ENCODE measurements at regions not wholly inside any gene's neighbourhood (a gene's known extent, or its start where the extent isn't known, plus 50 kb on each side); places are given as distances from the start of the nearest gene placed in this dataset.
"Not testable (repeated sequence)": the region's sequence is repeated elsewhere in the genome, so short reads cannot be mapped to it uniquely, and the experiment has no call there.

GRCh38 chr18:76618721-76619120, 123.7 kb upstream of the ZNF516 start:
- WGBS (ENCODE audit: extremely low coverage, insufficient coverage, low lambda C conversion rate): no CpG with 5 or more reads among the region's 2 CpGs
- Histone ChIP-seq H3K4me1 (ENCODE audit: control insufficient read depth, low read depth, low read length) (peaks cover 9% of the 10 kb centered on the region), H2BK15ac (replicated peaks; ENCODE audit: low read depth) (no peak overlapping the region), H4K5ac (ENCODE audit: low read length) (no peak overlapping the region), H3K56ac (ENCODE audit: low read length) (no peak overlapping the region), H2BK5ac (ENCODE audit: low read length) (no peak overlapping the region), H4K8ac (ENCODE audit: low read depth, low read length) (no peak overlapping the region), H3K4ac (ENCODE audit: low read depth, low read length) (no peak overlapping the region), H3K79me1 (ENCODE audit: low read length) (no peaks in the 10 kb centered on the region), H3K79me2 (ENCODE audit: control insufficient read depth, insufficient read depth, low read length) (no peaks in the 10 kb centered on the region), H3K27me3 (ENCODE audit: insufficient read depth, low read length, poor library complexity) (no peaks in the 10 kb centered on the region), H3K4me2 (ENCODE audit: low read length) (no peak overlapping the region), H2BK120ac (ENCODE audit: low read depth, low read length) (no peak overlapping the region), H3K23ac (ENCODE audit: low read length) (no peak overlapping the region), H2AK5ac (ENCODE audit: low read length) (no peak overlapping the region), H3K18ac (ENCODE audit: low read length) (no peak overlapping the region), H3K27ac (ENCODE audit: low read depth, low read length) (no peak overlapping the region), H3K4me3 (ENCODE audit: low read length) (no peak overlapping the region), H3K9ac (ENCODE audit: low read length) (no peak overlapping the region), H3K36me3 (ENCODE audit: control insufficient read depth, insufficient read depth, low read length) (no peaks in the 10 kb centered on the region)
- DNase-seq: no peak

- Histone ChIP-seq H3K4ac (ENCODE audit: low read depth, low read length) (no peak overlapping the region), H3K4me1 (ENCODE audit: control insufficient read depth, low read depth, low read length) (peaks cover 9% of the 10 kb centered on the region), H3K4me3 (ENCODE audit: low read length) (no peak overlapping the region), H3K27me3 (ENCODE audit: insufficient read depth, low read length, poor library complexity) (no peaks in the 10 kb centered on the region), H2BK5ac (ENCODE audit: low read length) (no peak overlapping the region), H2BK15ac (replicated peaks; ENCODE audit: low read depth) (no peak overlapping the region), H3K79me2 (ENCODE audit: control insufficient read depth, insufficient read depth, low read length) (no peaks in the 10 kb centered on the region), H2BK120ac (ENCODE audit: low read depth, low read length) (no peak overlapping the region), H3K56ac (ENCODE audit: low read length) (no peak overlapping the region), H3K36me3 (ENCODE audit: control insufficient read depth, insufficient read depth, low read length) (no peaks in the 10 kb centered on the region), H3K18ac (ENCODE audit: low read length) (no peak overlapping the region), H3K9ac (ENCODE audit: low read length) (no peak overlapping the region), H4K5ac (ENCODE audit: low read length) (no peak overlapping the region), H2AK5ac (ENCODE audit: low read length) (no peak overlapping the region), H3K79me1 (ENCODE audit: low read length) (no peaks in the 10 kb centered on the region), H3K4me2 (ENCODE audit: low read length) (no peak overlapping the region), H4K8ac (ENCODE audit: low read depth, low read length) (no peak overlapping the region), H3K23ac (ENCODE audit: low read length) (no peak overlapping the region), H3K27ac (ENCODE audit: low read depth, low read length) (no peak overlapping the region)
- no peak for DNase-seq
- no CpG with 5 or more reads among the region's 7 CpGs for WGBS (ENCODE audit: extremely low coverage, insufficient coverage, low lambda C conversion rate)
These were observed 121.3 kb upstream of the ZNF516 start for GRCh38 chr18:76616373-76616772.

- no CpG with 5 or more reads among the region's 17 CpGs for WGBS (ENCODE audit: extremely low coverage, insufficient coverage, low lambda C conversion rate)
These were observed 120.2 kb upstream of the ZNF516 start for GRCh38 chr18:76615065-76615733.

GRCh38 chr18:76613755-76614120, 118.7 kb upstream of the ZNF516 start:
- no peak overlapping the region for H4K5ac ChIP-seq (ENCODE audit: low read length)
- no peak overlapping the region for H3K56ac ChIP-seq (ENCODE audit: low read length)
- H3K79me2 ChIP-seq (ENCODE audit: control insufficient read depth, insufficient read depth, low read length): no peaks in the 10 kb centered on the region
- no peaks in the 10 kb centered on the region for H3K79me1 ChIP-seq (ENCODE audit: low read length)
- H3K9ac ChIP-seq (ENCODE audit: low read length): no peak overlapping the region
- H3K4me1 ChIP-seq (ENCODE audit: control insufficient read depth, low read depth, low read length): no peaks in the 10 kb centered on the region
- H2AK5ac ChIP-seq (ENCODE audit: low read length): no peak overlapping the region
- H2BK5ac ChIP-seq (ENCODE audit: low read length): no peak overlapping the region
- no peak overlapping the region for H3K23ac ChIP-seq (ENCODE audit: low read length)
- no peak overlapping the region for H3K4ac ChIP-seq (ENCODE audit: low read depth, low read length)
- no peak overlapping the region for H3K4me3 ChIP-seq (ENCODE audit: low read length)
- no peak overlapping the region for H3K27ac ChIP-seq (ENCODE audit: low read depth, low read length)
- H2BK15ac ChIP-seq (replicated peaks; ENCODE audit: low read depth): no peak overlapping the region
- no peak for DNase-seq
- no peak overlapping the region for H3K4me2 ChIP-seq (ENCODE audit: low read length)
- no CpG with 5 or more reads among the region's 25 CpGs for WGBS (ENCODE audit: extremely low coverage, insufficient coverage, low lambda C conversion rate)
- no peak overlapping the region for H2BK120ac ChIP-seq (ENCODE audit: low read depth, low read length)
- no peak overlapping the region for H4K8ac ChIP-seq (ENCODE audit: low read depth, low read length)
- no peaks in the 10 kb centered on the region for H3K27me3 ChIP-seq (ENCODE audit: insufficient read depth, low read length, poor library complexity)
- H3K18ac ChIP-seq (ENCODE audit: low read length): no peak overlapping the region
- H3K36me3 ChIP-seq (ENCODE audit: control insufficient read depth, insufficient read depth, low read length): no peaks in the 10 kb centered on the region

More at GRCh38 chr18:76615065-76615733, 120.2 kb upstream of the ZNF516 start:
- Histone ChIP-seq H3K4me3 (ENCODE audit: low read length) (no peak overlapping the region), H3K18ac (ENCODE audit: low read length) (no peak overlapping the region), H3K56ac (ENCODE audit: low read length) (no peak overlapping the region), H3K27ac (ENCODE audit: low read depth, low read length) (no peak overlapping the region), H3K36me3 (ENCODE audit: control insufficient read depth, insufficient read depth, low read length) (no peaks in the 10 kb centered on the region), H3K27me3 (ENCODE audit: insufficient read depth, low read length, poor library complexity) (no peaks in the 10 kb centered on the region), H3K79me1 (ENCODE audit: low read length) (no peaks in the 10 kb centered on the region), H4K5ac (ENCODE audit: low read length) (no peak overlapping the region), H2BK15ac (replicated peaks; ENCODE audit: low read depth) (no peak overlapping the region), H2BK5ac (ENCODE audit: low read length) (no peak overlapping the region), H3K4me2 (ENCODE audit: low read length) (no peak overlapping the region), H3K79me2 (ENCODE audit: control insufficient read depth, insufficient read depth, low read length) (no peaks in the 10 kb centered on the region), H4K8ac (ENCODE audit: low read depth, low read length) (no peak overlapping the region), H3K4me1 (ENCODE audit: control insufficient read depth, low read depth, low read length) (peaks cover 5% of the 10 kb centered on the region), H3K4ac (ENCODE audit: low read depth, low read length) (no peak overlapping the region), H3K23ac (ENCODE audit: low read length) (no peak overlapping the region), H3K9ac (ENCODE audit: low read length) (no peak overlapping the region), H2BK120ac (ENCODE audit: low read depth, low read length) (no peak overlapping the region), H2AK5ac (ENCODE audit: low read length) (no peak overlapping the region)
- no peak for DNase-seq

- no peak overlapping the region for H3K27ac ChIP-seq (ENCODE audit: low read depth, low read length)
- H2BK120ac ChIP-seq (ENCODE audit: low read depth, low read length): no peak overlapping the region
- WGBS (ENCODE audit: extremely low coverage, insufficient coverage, low lambda C conversion rate): no CpG with 5 or more reads among the region's 16 CpGs
These were observed 118.2 kb upstream of the ZNF516 start for GRCh38 chr18:76613053-76613754.

GRCh38 chr18:76611750-76612045, 116.7 kb upstream of the ZNF516 start:
- DNase-seq; H3K79me2 ChIP-seq (ENCODE audit: control insufficient read depth, insufficient read depth, low read length); H3K4me1 ChIP-seq (ENCODE audit: control insufficient read depth, low read depth, low read length); H3K18ac ChIP-seq (ENCODE audit: low read length); H4K5ac ChIP-seq (ENCODE audit: low read length); H2BK120ac ChIP-seq (ENCODE audit: low read depth, low read length); H3K4me3 ChIP-seq (ENCODE audit: low read length); H3K79me1 ChIP-seq (ENCODE audit: low read length); H2BK15ac ChIP-seq (replicated peaks; ENCODE audit: low read depth); H2BK5ac ChIP-seq (ENCODE audit: low read length); H3K9ac ChIP-seq (ENCODE audit: low read length); H4K8ac ChIP-seq (ENCODE audit: low read depth, low read length); H2AK5ac ChIP-seq (ENCODE audit: low read length); H3K4ac ChIP-seq (ENCODE audit: low read depth, low read length); H3K27me3 ChIP-seq (ENCODE audit: insufficient read depth, low read length, poor library complexity); H3K56ac ChIP-seq (ENCODE audit: low read length); H3K36me3 ChIP-seq (ENCODE audit: control insufficient read depth, insufficient read depth, low read length); H3K4me2 ChIP-seq (ENCODE audit: low read length); H3K27ac ChIP-seq (ENCODE audit: low read depth, low read length); H3K23ac ChIP-seq (ENCODE audit: low read length): not testable (repeated sequence)
- WGBS (ENCODE audit: extremely low coverage, insufficient coverage, low lambda C conversion rate): no CpG with 5 or more reads among the region's 26 CpGs

More at GRCh38 chr18:76613053-76613754, 118.2 kb upstream of the ZNF516 start:
- Histone ChIP-seq H4K8ac (ENCODE audit: low read depth, low read length) (no peak overlapping the region), H3K36me3 (ENCODE audit: control insufficient read depth, insufficient read depth, low read length) (no peaks in the 10 kb centered on the region), H3K18ac (ENCODE audit: low read length) (no peak overlapping the region), H3K23ac (ENCODE audit: low read length) (no peak overlapping the region), H2BK15ac (replicated peaks; ENCODE audit: low read depth) (no peak overlapping the region), H3K4me3 (ENCODE audit: low read length) (no peak overlapping the region), H3K4ac (ENCODE audit: low read depth, low read length) (no peak overlapping the region), H4K5ac (ENCODE audit: low read length) (no peak overlapping the region), H3K79me2 (ENCODE audit: control insufficient read depth, insufficient read depth, low read length) (no peaks in the 10 kb centered on the region), H3K79me1 (ENCODE audit: low read length) (no peaks in the 10 kb centered on the region), H3K9ac (ENCODE audit: low read length) (no peak overlapping the region), H3K4me2 (ENCODE audit: low read length) (no peak overlapping the region), H2BK5ac (ENCODE audit: low read length) (no peak overlapping the region), H3K56ac (ENCODE audit: low read length) (no peak overlapping the region), H2AK5ac (ENCODE audit: low read length) (no peak overlapping the region), H3K4me1 (ENCODE audit: control insufficient read depth, low read depth, low read length) (no peaks in the 10 kb centered on the region), H3K27me3 (ENCODE audit: insufficient read depth, low read length, poor library complexity) (no peaks in the 10 kb centered on the region)
- no peak for DNase-seq
